HG03095 (cell line): ENCODE measurements at regions not wholly inside any gene's neighbourhood (a gene's known extent, or its start where the extent isn't known, plus 50 kb on each side); places are given as distances from the start of the nearest gene placed in this dataset.

Experiments
- ATAC-seq: cut with Tn5 transposase; IDR thresholded peaks from one replicate; pipeline ENCODE4 v1.9.1; 2021; ENCODE audit warnings: moderate library complexity; ENCODE audit not compliant: unreplicated experiment

DNA sequence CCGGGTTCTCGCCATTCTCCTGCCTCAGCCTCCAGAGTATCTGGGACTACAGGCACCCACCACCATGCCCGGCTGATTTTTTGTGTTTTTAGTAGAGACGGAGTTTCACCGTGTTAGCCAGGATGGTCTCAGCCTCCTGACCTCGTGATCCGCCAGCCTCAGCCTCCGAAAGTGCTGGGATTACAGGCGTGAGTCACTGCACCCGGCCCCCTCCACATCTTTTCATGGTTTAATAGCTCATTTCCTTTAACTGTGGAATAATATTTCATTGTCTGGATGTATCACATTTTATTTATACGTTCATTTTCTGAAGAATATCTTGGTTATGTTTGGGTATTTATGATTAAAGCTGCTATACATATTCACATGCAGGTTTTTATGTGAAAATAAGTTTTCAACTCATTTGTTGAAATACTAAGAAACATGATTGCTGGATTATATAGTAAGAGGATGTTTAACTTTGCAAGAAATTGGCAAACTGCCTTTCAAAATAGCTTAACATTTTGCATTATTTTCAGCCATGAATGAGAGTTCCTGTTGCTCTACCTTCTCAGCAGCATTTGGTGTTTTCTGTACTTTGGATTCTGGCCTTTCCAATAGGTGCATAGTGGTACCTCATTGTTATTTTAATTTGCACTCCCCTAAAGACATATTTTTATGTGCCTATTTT, 591.9 kb downstream of the TECRL start:
- no peak for ATAC-seq

DNA sequence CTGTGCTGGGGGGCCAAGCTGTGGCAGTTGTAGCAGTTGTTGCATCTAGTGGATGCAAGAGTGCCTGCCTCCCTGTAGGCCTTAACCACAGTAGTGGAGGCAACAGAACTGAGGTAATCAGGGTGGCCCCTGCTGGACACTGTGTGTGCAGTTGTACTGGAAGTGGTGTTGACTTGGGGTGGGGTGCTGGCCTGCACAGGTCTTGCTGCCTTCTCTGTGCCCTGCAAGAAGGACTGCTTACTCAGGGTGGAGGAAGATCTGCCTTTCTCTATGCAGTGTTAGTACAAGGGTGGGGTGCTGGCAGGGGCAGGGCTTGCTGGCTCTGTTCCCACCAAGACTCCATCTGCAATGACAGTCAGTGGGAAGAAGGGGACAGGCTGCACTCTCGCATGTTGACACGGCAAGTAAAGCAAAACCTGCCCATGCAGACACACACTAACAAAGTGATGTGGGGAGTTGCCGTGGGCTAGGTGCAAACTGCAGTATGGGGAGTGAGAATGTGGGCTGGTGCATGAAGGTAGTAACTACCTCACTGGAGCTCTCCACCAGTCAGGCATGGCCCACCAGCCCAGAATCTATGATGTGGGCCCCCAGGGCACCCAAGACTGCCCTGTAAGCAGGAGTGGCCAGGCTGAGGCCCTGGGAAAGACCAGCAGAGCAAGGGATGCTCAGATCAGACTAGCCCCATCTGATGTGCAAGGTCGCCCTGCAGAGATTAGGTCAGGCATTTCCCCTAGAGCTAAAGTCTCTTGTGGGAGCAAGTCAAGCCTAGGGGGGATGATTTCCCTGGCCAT, 594.9 kb downstream of the TECRL start:
- no peak for ATAC-seq

DNA sequence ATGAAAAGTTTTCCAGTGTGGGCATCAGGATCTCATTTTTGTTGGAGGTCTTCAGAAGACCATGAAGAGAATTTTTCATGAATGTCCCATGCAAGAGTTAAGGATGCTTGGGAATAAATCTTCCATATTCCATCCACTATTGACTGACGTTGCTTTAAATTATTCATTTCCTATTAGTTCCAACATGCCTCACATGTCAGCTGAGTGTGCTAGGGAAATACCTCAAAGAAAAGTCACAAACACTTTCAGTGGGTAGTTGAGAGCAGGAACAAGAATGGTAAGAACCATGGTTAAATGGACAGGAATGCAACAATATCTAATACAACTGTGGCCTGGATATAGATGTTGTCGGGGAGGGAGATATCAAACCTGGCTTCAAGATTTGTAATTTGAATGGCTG, 610.1 kb downstream of the TECRL start:
- ATAC-seq = no peak

DNA sequence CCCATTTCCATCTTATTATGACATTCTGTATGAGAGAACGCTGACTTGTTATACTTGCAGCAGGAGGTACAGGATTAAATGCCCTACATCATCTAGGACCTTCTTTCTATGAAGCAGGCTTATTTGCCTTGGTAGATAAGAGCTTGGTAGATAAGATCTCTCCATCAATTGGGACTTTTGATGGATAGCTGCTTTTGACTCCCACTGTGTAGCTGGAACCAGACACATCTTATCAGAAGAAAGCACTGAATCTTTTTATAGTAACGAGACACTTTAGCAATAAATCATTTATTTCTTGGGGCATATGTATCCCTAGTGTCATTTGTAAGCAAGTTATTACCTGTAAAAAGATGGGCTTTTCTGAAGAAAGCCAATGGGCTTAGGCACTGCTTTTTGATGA, 613.9 kb downstream of the TECRL start:
- no peak for ATAC-seq

DNA sequence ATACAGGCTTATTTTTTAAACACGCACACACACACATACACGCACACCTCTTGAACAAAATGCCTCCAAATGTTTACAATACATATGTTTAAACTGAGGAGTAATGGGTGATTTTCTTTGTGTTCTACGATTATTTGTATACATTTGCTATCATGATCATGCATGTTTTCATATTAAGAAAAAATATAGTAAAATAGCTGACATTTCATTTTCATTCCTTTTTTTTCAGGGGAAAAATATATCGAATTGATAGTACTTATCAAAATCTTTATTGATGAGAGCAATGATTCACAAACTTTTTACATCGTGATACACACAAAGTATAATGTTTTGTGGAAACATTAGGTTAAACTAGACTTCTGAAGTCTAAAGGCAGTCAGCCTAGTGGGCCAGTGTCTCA, 618.9 kb downstream of the TECRL start:
- ATAC-seq = no peak

DNA sequence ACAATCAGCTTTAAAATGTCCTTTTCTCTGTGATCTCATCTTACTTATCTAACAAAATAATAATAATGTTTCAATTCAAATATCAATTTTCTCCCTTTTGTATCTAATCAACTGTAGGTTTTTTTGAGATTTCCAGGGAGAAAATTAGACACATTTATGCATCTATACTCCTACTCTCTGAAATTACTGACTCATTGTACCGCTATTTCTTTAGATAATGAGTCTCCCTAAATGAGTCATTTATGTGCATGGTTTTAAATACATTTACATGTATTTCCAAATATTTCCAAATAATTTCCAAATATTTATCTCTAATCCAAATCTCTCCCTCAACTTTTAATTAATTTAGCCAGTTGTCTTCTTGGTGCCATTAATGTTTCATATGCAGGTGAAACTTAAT, 621.0 kb downstream of the TECRL start:
- no peak for ATAC-seq

DNA sequence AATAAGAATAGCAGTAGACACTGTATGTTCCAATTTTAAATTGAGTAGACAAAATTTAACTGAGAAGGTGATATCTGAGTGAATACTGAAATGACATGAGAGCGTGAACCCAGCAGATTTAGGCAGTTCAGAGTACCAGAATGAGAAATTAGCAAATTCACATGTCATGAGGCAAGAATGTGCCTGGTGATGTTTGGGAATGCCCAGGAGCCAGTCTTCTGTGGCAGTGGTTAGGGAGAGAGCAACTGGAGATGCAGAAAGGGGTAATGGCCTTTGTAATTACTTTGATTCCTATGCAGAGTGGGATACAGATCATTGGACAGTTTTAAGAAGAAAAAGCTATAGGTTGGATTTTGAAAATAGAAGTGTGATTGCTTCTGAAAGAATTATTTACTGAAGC, 621.9 kb downstream of the TECRL start:
- no peak for ATAC-seq

DNA sequence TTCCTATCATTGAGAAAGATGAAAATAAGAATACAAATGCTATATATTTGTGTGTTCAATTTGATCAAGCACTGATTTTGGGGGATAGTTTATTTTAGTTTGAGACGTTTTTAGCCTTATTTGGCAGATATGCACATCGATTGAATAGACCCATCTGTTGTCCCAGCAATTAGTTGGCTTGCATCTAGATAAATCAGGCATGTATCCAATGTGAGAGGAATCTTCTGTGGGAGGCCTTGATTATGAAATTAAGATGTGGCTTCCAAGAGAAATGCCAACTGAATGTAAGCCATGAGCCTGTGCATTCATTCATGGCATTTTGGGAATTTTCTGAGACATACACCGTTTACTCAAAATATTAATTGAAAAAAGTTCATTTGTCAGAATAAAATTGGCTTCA, 623.1 kb downstream of the TECRL start:
- no peak for ATAC-seq

DNA sequence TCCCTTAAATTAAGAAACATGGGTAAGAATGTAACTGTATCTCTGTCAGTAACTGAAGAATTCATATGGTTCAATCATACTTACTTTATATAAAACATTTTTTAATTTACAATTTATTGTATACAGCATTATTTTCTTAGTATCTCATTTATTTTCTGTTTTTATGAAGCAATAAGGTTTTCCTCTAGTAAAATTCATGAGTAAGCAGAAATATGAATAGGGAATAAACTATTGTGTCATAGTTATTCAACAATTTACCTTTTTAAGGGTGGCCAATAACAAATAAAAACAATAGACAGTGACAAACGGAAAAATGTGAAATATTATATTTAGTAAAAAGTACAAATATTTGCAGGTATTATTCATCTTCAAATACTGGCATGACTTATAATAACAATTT, 624.4 kb downstream of the TECRL start:
- no peak for ATAC-seq

DNA sequence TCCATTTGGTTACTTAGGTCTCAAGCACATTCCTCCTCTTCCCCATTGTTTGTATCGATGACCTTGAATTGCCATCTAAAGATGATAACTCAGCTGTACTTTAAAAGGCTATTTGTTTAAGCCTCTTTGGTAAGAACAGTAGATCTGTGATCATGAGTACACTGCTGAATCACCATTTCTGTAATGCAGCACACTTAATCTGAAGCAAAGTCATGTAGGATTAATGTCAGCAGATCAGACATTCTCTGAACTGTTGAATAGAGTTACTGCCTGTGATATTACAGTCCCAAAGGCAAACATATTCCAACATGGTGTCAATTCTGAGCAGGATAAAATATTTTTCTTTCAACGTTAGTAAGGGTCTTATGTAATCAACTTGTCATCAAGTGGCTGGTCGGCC, 631.6 kb downstream of the TECRL start:
- no peak for ATAC-seq

DNA sequence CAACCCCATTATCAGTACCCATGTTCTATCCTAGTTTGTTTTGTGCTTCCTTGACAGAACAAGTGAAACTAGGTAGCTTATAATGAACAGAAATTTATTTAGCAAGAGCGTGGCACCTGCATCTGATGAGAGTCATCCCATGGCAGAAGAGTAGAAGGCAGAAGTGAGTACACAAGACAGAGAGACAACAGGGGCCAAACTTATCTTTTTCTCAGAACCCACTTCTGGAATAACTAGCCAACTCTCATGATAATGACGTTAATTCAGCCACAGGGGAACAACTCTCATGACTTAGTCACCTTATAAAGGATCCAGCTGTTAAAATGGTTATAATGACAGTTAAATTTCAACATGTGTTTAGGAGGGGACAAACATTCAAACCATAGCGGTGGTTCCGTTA, 644.9 kb downstream of the TECRL start:
- ATAC-seq = no peak

DNA sequence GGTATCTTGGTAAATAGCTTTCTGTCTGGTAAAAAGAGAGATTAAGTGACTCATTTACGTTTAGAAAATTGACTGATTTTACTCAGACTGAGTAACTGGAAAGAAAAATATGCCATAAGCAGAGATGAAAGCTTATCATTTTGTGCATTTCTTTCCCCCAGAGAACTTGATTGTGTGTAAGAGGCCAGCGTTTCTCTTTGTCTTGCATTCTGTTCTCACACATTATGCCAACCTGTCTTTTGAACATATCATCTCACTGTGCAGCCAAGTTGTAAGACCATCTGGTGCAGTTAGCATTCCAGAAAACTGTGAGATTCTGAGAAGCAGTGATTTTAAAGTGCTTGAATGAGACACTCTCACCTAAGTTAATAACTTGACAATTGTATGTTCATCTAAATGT, 651.3 kb downstream of the TECRL start:
- ATAC-seq = no peak

DNA sequence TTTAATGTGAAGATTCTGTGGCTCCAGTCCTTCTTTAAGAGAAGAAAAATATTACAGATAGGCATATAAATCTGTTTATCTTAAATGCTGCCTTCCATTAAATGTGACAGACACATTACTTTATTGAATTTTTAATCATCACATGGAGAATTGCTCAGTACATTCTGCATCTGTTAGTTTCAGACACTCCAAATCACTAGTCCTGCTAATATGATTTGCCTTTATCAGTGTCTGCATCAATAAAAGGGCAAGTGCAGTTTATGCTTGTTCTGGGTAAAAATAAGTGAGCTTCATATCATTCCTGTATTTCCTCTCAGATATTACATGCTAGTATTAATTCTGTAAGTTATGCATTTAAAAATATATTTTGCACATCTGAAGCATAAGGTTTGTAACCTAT, 666.4 kb downstream of the TECRL start:
- no peak for ATAC-seq

DNA sequence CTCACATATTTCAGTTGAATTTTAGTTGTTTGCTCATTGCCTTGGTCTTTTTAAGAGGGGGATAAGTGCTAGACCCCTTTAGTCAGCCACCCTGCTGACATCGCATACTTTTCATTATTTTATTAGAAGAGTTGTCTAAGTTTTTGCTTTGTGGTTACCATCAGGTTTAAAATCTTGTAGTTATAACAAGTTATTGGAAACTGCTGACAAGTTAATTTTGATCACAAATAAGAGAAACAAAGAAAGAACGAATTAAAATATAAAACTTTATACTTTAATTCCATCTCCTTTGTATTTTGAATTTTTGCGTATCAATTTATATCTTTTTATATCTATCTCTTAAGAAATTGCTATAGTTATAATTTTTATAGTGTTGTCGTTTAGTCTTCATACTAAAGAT, 679.7 kb downstream of the TECRL start:
- no peak for ATAC-seq

DNA sequence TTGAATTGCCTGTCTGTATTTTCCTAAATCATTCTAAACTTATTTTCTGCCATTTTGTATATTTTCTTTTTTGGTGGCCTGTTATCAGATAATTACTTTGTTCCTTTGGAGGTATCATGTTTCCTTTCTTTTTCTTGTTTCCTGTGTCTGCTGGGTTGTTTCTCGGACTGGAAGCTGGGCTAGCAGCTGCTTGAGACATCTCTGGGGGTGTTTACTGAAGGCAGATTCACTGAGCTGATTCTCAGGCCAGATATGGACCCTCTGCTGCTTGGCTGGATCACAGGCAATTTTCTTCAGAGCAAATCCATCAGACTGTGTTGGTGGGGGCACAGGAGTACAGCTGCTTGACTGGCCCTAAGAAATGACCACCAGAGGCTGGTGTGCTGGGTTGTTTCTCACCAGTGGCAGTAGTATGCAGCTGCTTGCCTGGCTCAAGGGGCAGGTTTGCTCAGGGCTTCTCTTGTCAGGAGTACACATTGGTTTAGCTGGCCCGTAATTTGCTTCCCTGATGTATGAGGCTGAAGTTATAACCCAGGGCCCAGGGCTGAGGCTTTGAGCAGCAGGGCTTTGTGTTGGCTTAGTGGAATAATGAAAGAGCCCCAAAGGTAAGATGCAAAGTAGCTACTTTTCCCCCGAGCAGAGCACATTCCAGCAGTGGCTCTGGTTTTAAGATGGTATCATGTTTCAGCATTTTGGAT, 680.6 kb downstream of the TECRL start:
- ATAC-seq = no peak

DNA sequence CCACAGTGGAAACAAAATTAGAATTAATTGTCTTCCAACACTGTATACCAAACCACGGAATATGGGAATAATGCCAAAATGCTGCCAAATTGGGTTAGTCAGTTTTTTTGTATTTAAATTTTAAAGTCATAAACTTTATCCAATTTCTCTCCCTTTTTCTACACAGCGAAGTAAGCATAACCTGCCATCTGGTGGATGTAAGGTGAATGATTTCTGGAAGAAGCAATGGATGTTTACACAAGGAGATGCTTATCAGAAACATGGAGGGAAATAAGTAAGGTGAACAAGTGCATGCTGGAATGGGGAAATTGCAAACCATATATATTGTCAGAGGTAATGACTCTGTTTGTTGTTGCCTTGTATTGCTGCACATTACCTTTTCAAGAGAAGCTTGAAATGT, 691.9 kb downstream of the TECRL start:
- ATAC-seq = no peak

DNA sequence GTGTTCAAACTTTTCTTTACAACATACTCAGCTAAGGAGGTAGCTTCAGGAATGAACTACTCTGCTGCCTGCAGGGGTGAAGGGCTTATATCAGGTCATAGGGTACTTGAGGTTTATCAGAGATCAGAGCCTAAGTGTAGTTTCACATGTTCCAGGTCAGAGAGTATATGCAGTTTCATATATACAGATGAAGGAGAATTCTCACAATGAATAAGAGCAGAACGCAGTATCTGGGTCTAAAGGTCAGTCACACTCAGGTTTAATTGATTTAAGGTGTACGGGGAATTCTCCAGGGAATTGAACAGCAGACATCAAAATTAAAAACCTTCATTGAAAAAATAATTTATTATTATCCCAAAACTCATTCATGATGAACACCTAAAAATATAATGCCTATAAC, 700.6 kb downstream of the TECRL start:
- ATAC-seq = no peak

DNA sequence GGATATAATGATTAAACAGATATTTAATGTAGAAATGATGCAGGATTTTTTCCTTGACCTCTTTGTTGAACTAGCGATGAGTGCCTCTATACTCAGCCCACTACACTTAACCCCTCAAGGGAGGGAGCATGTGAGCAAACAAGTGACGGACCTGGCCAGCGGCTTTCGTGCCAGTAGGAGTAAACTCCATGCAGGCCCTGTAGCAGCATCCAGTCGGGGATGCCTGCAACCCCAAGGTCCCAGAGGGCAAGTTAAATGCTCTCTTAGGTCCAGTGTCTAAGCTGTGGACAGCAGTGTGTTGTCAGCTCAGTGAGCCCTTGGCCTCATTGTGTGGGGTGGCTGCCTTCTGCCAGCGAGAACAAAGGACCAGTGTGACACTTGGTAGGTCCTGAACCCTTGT, 708.7 kb downstream of the TECRL start:
- ATAC-seq = no peak

DNA sequence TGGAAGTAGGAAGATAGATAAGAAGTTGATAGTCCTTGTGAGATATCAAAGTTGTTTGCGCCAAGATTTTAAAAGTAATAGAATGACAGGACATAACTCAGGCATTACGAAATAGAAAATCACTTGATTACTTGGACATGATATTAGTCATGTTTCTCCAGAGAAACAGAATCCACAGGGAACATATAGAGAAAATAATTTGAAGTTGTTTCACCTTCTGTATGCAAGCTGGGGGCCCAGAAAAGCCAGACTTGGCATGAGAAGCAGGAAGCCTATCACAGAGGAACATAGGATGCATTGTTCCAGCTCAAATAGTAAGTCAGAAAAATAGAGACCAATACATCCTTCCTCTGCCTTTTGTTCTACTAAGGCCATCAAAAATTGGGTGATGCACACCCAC, 715.9 kb downstream of the TECRL start:
- no peak for ATAC-seq

DNA sequence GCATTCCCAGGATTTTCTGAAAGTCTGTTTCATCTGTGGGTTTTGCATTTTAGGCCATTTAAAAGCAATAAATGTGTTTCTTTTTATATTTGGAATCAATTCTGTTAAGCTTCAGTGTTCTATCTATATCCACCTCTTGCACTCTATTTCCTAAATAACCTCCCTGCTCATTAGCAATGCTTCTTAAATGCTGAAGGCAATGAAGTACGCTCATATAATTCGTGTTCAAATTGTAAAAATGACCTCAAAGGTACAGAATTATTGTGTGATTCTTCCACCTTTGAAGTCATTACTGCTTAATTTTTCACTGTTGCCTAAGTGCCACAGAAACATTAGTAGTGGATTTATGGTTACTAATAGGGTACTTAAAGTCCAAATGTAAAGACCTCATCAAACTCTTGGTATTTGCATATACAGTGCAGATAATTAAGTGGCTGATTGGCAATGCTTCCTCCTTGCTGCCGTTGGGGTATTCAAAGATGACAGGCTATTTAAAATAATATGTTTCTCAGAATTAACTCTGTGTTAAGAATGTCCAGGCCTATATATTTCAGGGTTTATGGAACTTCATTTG, 730.8 kb downstream of the TECRL start:
- no peak for ATAC-seq

DNA sequence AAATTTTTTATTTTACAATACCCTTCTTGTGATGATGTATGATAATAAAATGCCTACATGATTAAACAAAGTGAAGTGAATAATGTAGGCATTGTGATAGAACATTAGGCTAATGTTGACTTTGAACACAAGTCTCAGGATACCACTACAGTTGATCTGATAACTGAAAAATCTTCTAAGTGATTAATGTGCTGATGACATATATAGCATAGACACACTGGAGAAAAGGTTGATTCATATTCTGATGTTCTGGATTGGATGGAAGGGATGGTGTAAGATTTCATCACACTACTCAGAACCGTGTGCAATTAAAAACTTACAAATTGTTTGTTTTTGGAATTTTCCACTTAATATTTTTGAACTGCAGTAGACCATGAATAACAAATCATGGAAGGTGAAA, 738.5 kb downstream of the TECRL start:
- no peak for ATAC-seq

DNA sequence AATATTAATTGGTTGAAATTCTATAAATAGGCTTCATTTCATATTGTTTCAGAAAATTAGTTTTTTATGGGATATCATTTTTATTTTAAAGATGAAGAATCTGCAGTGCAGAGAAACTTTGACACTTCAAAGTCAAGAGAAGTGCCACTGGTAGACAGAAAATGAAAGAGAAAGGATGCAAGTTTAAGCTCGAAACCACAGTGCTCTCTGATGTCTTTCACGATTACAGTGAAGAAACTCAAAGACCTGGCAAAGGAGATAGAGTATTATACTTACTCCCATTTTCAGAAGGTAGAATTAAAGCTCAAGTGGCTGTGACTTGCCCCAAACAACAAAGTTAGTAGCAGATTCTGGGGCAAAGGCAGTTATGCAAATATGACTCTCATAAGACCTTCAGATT, 745.4 kb downstream of the TECRL start:
- ATAC-seq = no peak
